ENCODE measurements at regions not wholly inside any gene's neighbourhood (a gene's known extent, or its start where the extent isn't known, plus 50 kb on each side); places are given as distances from the start of the nearest gene placed in this dataset.

DNA sequence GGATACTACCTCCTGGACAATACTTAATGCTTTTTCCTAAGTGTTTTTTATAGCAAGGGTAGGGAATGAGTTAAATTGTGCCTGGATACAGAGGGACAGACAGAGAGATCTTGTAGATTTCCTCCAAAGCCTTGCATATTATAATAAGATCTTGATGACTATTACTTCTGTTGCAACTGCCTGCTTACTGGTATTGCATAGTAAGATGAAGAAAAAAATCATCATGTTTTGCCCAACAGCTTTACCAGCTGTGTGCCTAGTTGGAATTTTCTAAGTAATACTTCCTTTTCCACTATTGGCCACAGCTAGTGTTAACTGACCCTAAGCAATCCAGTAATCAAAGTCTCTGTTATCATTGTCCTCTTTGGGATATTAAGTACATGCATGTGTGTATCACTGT is 139.0 kb downstream of the DCK start:
- DNase-seq = no peak
- Histone ChIP-seq H3K9me3 (no peaks in the 10 kb centered on the region), H3K27ac (no peak overlapping the region), H3K4me3 (no peak overlapping the region), H3K4me1 (no peaks in the 10 kb centered on the region), H3K27me3 (no peaks in the 10 kb centered on the region), H3K36me3 (no peaks in the 10 kb centered on the region)
- intact Hi-C loops (cut with DNase I; ENCODE audit: low total_unique reads) = no loop called here
- no peak for TF ChIP-seq POLR2AphosphoS5 (IDR thresholded peaks at IDR 0.05)
- TF ChIP-seq, protein P1, sequence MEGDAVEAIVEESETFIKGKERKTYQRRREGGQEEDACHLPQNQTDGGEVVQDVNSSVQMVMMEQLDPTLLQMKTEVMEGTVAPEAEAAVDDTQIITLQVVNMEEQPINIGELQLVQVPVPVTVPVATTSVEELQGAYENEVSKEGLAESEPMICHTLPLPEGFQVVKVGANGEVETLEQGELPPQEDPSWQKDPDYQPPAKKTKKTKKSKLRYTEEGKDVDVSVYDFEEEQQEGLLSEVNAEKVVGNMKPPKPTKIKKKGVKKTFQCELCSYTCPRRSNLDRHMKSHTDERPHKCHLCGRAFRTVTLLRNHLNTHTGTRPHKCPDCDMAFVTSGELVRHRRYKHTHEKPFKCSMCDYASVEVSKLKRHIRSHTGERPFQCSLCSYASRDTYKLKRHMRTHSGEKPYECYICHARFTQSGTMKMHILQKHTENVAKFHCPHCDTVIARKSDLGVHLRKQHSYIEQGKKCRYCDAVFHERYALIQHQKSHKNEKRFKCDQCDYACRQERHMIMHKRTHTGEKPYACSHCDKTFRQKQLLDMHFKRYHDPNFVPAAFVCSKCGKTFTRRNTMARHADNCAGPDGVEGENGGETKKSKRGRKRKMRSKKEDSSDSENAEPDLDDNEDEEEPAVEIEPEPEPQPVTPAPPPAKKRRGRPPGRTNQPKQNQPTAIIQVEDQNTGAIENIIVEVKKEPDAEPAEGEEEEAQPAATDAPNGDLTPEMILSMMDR (IDR thresholded peaks at IDR 0.05) = no peak
- TF ChIP-seq POLR2A (IDR thresholded peaks at IDR 0.05) = no peak
- TF ChIP-seq EP300 (IDR thresholded peaks at IDR 0.05) = no peak

DNA sequence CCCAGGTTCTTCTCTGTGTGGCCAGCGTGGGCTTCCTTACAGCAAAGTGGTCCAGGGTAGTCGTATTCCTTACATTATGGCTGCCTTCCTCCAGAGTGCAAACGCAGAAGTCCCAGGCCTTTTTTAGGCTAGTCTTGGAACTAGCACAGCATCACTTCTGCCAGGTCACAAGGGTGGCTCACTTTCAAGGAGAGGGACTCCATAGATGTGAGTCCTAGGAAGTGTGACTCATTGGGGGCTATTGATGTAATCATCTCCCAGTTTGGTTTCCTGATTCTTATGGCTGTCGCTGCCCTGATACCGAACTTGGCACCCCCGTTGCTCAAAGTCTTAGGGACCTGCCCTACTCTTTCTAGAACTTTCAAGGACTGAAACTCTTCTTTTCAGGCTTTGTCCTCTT is 140.0 kb downstream of the DCK start:
- TF ChIP-seq, protein P1 (IDR thresholded peaks at IDR 0.05) = no peak
- TF ChIP-seq POLR2AphosphoS5 (IDR thresholded peaks at IDR 0.05) = no peak
- H3K9me3 ChIP-seq = no peaks in the 10 kb centered on the region
- H3K36me3 ChIP-seq = no peaks in the 10 kb centered on the region
- no peaks in the 10 kb centered on the region for H3K27me3 ChIP-seq
- WGBS, 5 donors = 85 to 93% (median 91%) methylated on average over 6 of the region's 6 CpGs
- H3K27ac ChIP-seq = no peak overlapping the region
- no peaks in the 10 kb centered on the region for H3K4me1 ChIP-seq
- intact Hi-C loops (cut with DNase I; ENCODE audit: low total_unique reads) = no loop called here
- no peak overlapping the region for H3K4me3 ChIP-seq
- DNase-seq = no peak

- WGBS, 5 donors = 86 to 100% (median 89%) methylated on average over 1 of the region's 1 CpG
Observed at GRCh38 chr4:71136071-71136470, 142.6 kb downstream of the DCK start.

GRCh38 chr4:71138007-71138615 is 144.7 kb downstream of the DCK start:
- no peak overlapping the region for H3K4me3 ChIP-seq
- 21 to 57% (median 40%) methylated on average over 4 of the region's 4 CpGs for WGBS, 5 donors
- intact Hi-C loops (cut with DNase I; ENCODE audit: low total_unique reads) = no loop called here
- no peaks in the 10 kb centered on the region for H3K9me3 ChIP-seq
- DNase-seq = peak in 1 of 2 donors; percentile 65
- no peaks in the 10 kb centered on the region for H3K36me3 ChIP-seq
- no peaks in the 10 kb centered on the region for H3K4me1 ChIP-seq
- no peaks in the 10 kb centered on the region for H3K27me3 ChIP-seq
- TF ChIP-seq, protein P1 (IDR thresholded peaks at IDR 0.05) = peak in 1 of 7 experiments; percentile 4
- no peak for TF ChIP-seq POLR2A (IDR thresholded peaks at IDR 0.05)
- TF ChIP-seq EP300 (IDR thresholded peaks at IDR 0.05) = no peak
- TF ChIP-seq POLR2AphosphoS5 (IDR thresholded peaks at IDR 0.05) = no peak
- H3K27ac ChIP-seq = no peak overlapping the region

More at GRCh38 chr4:71136071-71136470, 142.6 kb downstream of the DCK start:
- H3K36me3 ChIP-seq = no peaks in the 10 kb centered on the region
- peak in 1 of 2 donors; percentile 17 for DNase-seq
- no peak overlapping the region for H3K4me3 ChIP-seq
- H3K27ac ChIP-seq = no peak overlapping the region
- no peaks in the 10 kb centered on the region for H3K9me3 ChIP-seq
- H3K4me1 ChIP-seq = no peaks in the 10 kb centered on the region
- H3K27me3 ChIP-seq = no peaks in the 10 kb centered on the region
- TF ChIP-seq POLR2A (IDR thresholded peaks at IDR 0.05) (no peak), EP300 (IDR thresholded peaks at IDR 0.05) (no peak), POLR2AphosphoS5 (IDR thresholded peaks at IDR 0.05) (no peak)
- TF ChIP-seq, protein P1 (IDR thresholded peaks at IDR 0.05) = no peak
- intact Hi-C loops (cut with DNase I; ENCODE audit: low total_unique reads) = no loop called here
